Spleen (tissue), 7 donors: ENCODE measurements at regions not wholly inside any gene's neighbourhood (a gene's known extent, or its start where the extent isn't known, plus 50 kb on each side); places are given as distances from the start of the nearest gene placed in this dataset.

Experiments used
- CTCF ChIP-seq, 11 experiments: fragments of 200-600 bp in 7 of 11; fragments of 450-650 bp in 4 of 11; sonication (generic) in 4 of 11; IDR thresholded peaks in 8 of 11; conservative IDR thresholded peaks in 3 of 11; 1 replicate in 7 of 11; 2 replicates in 4 of 11; pipeline versions ENCODE4 v1.4.0 to v1.8.0; 2016 to 2021; ENCODE audit warnings: antibody characterized with exemption in 11 of 11, inconsistent platforms in 4 of 11, mild to moderate bottlenecking in 1 of 11
- POLR2A ChIP-seq, 3 donors: fragments of 450-650 bp; IDR thresholded peaks; one replicate each; pipeline ENCODE4 v1.5.1; 2017; ENCODE audit warnings: antibody characterized with exemption in 3 of 3, mild to moderate bottlenecking in 1 of 3
- donor health status: DM: no; HTN: no; CAD: no; lungs with moderate emphysema.
- donor health status: DM: no; HTN: no; CAD: no.
- donor health status: DM: no; HTN: no; CAD: no.

- TF ChIP-seq CTCF (IDR thresholded peaks at IDR 0.05 in 8 of 11, conservative IDR thresholded peaks at IDR 0.05 in 3 of 11) (no peak), POLR2A (IDR thresholded peaks at IDR 0.05) (no peak)
Observed at GRCh38 chr6:47098570-47098993, 56.5 kb upstream of the ADGRF1 start.
